ENCODE measurements at regions not wholly inside any gene's neighbourhood (a gene's known extent, or its start where the extent isn't known, plus 50 kb on each side); places are given as distances from the start of the nearest gene placed in this dataset.

- Histone ChIP-seq H3K27me3 (ENCODE audit: control insufficient read depth, insufficient read depth, low read length, poor library complexity, severe bottlenecking) (no peaks in the 10 kb centered on the region), H3K9me3 (ENCODE audit: control insufficient read depth, low read length) (no peaks in the 10 kb centered on the region), H3K36me3 (ENCODE audit: control insufficient read depth, insufficient read depth, low read length) (no peaks in the 10 kb centered on the region), H3K27ac (ENCODE audit: low read depth, low read length) (no peak overlapping the region), H3K4me1 (ENCODE audit: control insufficient read depth, insufficient read depth, low read length) (no peaks in the 10 kb centered on the region), H3K4me3 (ENCODE audit: low read length) (no peak overlapping the region), H3K9ac (ENCODE audit: extremely low read depth, low read length, poor library complexity, severe bottlenecking) (no peak overlapping the region)
- Mint-ChIP-seq H3K27me3 (ENCODE audit: insufficient read depth) (no peaks in the 10 kb centered on the region), H3K36me3 (ENCODE audit: low read depth) (no peaks in the 10 kb centered on the region), H3K4me3 (no peak overlapping the region), H3K27ac (no peak overlapping the region), H3K4me1 (no peaks in the 10 kb centered on the region), H3K9me3 (no peaks in the 10 kb centered on the region)
- no peak for TF ChIP-seq CTCF (conservative IDR thresholded peaks at IDR 0.05)
- no peak for DNase-seq
- WGBS, 2 experiments (ENCODE audit: insufficient coverage in 1 of 2, insufficient read length in 1 of 2) = 67 to 71% methylated on average over 1 to 4 of the region's 4 CpGs
Observed at GRCh38 chr21:27326301-27326700, 359.4 kb upstream of the ADAMTS5 start.

GRCh38 chr21:27323331-27323730 is 356.4 kb upstream of the ADAMTS5 start:
- no peak for TF ChIP-seq CTCF (conservative IDR thresholded peaks at IDR 0.05)
- 87 to 92% methylated on average over 1 to 2 of the region's 2 CpGs for WGBS, 2 experiments (ENCODE audit: insufficient coverage in 1 of 2, insufficient read length in 1 of 2)
- H3K4me1 Mint-ChIP-seq = no peaks in the 10 kb centered on the region

GRCh38 chr21:27321791-27322190 is 354.9 kb upstream of the ADAMTS5 start:
- Mint-ChIP-seq H3K27me3 (ENCODE audit: insufficient read depth) (no peaks in the 10 kb centered on the region), H3K36me3 (ENCODE audit: low read depth) (no peaks in the 10 kb centered on the region), H3K27ac (no peak overlapping the region), H3K4me1 (no peaks in the 10 kb centered on the region), H3K4me3 (no peak overlapping the region), H3K9me3 (no peaks in the 10 kb centered on the region)
- TF ChIP-seq CTCF (conservative IDR thresholded peaks at IDR 0.05) = no peak
- DNase-seq = no peak
- WGBS, 2 experiments (ENCODE audit: insufficient coverage in 1 of 2, insufficient read length in 1 of 2) = 86% methylated on average over 2 of the region's 2 CpGs; no CpG with 5 or more reads in 1 of the 2 experiments
- H3K27ac ChIP-seq (ENCODE audit: low read depth, low read length) = no peak overlapping the region
- H3K9ac ChIP-seq (ENCODE audit: extremely low read depth, low read length, poor library complexity, severe bottlenecking) = no peak overlapping the region
- peaks cover 14% of the 10 kb centered on the region for H3K9me3 ChIP-seq (ENCODE audit: control insufficient read depth, low read length)
- H3K27me3 ChIP-seq (ENCODE audit: control insufficient read depth, insufficient read depth, low read length, poor library complexity, severe bottlenecking) = no peaks in the 10 kb centered on the region
- no peaks in the 10 kb centered on the region for H3K4me1 ChIP-seq (ENCODE audit: control insufficient read depth, insufficient read depth, low read length)
- no peak overlapping the region for H3K4me3 ChIP-seq (ENCODE audit: low read length)
- H3K36me3 ChIP-seq (ENCODE audit: control insufficient read depth, insufficient read depth, low read length) = no peaks in the 10 kb centered on the region

More at GRCh38 chr21:27323331-27323730, 356.4 kb upstream of the ADAMTS5 start:
- Mint-ChIP-seq H3K27me3 (ENCODE audit: insufficient read depth) (no peaks in the 10 kb centered on the region), H3K9me3 (no peaks in the 10 kb centered on the region), H3K36me3 (ENCODE audit: low read depth) (no peaks in the 10 kb centered on the region), H3K4me3 (no peak overlapping the region), H3K27ac (no peak overlapping the region)
- no peaks in the 10 kb centered on the region for H3K27me3 ChIP-seq (ENCODE audit: control insufficient read depth, insufficient read depth, low read length, poor library complexity, severe bottlenecking)
- no peak overlapping the region for H3K4me3 ChIP-seq (ENCODE audit: low read length)
- no peak for DNase-seq
- no peak overlapping the region for H3K9ac ChIP-seq (ENCODE audit: extremely low read depth, low read length, poor library complexity, severe bottlenecking)
- H3K4me1 ChIP-seq (ENCODE audit: control insufficient read depth, insufficient read depth, low read length) = no peaks in the 10 kb centered on the region
- H3K36me3 ChIP-seq (ENCODE audit: control insufficient read depth, insufficient read depth, low read length) = no peaks in the 10 kb centered on the region
- no peak overlapping the region for H3K27ac ChIP-seq (ENCODE audit: low read depth, low read length)
- H3K9me3 ChIP-seq (ENCODE audit: control insufficient read depth, low read length) = peaks cover 14% of the 10 kb centered on the region

Data from endodermal cell (in vitro differentiated cells).